PC-3 (cell line): ENCODE measurements at regions not wholly inside any gene's neighbourhood (a gene's known extent, or its start where the extent isn't known, plus 50 kb on each side); places are given as distances from the start of the nearest gene placed in this dataset.

ENCODE experiments used
- ATAC-seq: fragments of 200-7000 bp; cut with Tn5 transposase; 2 replicates; pipeline ENCODE4 v1.9.1; 2020; ENCODE audit warnings: mild to moderate bottlenecking, moderate library complexity
- BruUV-seq: library from RNA; stranded (reverse); fragments of 400-500 nt; replicated peaks from 2 replicates; lab custom pipeline; 2021; lab: Mats Ljungman, UMichigan
- CTCF ChIA-PET: fragments of 300-600 bp; sonication (Branson Sonifier 250); formaldehyde crosslinking; loops from one replicate; lab custom pipeline; 2022; ENCODE audit warnings: antibody characterized with exemption; lab: Charles Lee
- POLR2A ChIA-PET: fragments of 300-600 bp; sonication (Branson Sonifier 250); formaldehyde crosslinking; loops from one replicate; lab custom pipeline; 2022; ENCODE audit warnings: antibody characterized with exemption; ENCODE audit not compliant: unreplicated experiment; lab: Charles Lee
- DNase-seq: peaks from one replicate; pipeline ENCODE4 v3.0.0-alpha.2; 2015
- H2AFZ ChIP-seq: fragments of 300-600 bp; sonication (generic); 2 replicates; pipeline ENCODE4 v1.6.0; 2016; ENCODE audit warnings: antibody characterized with exemption, low read length
- H3F3A ChIP-seq: fragments of 300-600 bp; sonication (generic); one replicate; pipeline ENCODE4 v1.6.0; 2017; ENCODE audit warnings: antibody characterized with exemption, low read length, control low read depth, mild to moderate bottlenecking; ENCODE audit not compliant: unreplicated experiment
- H3K27ac ChIP-seq: fragments of 300-600 bp; sonication (generic); 2 replicates; pipeline ENCODE4 v1.5.1; 2016; ENCODE audit warnings: mild to moderate bottlenecking, low read length
- H3K27me3 ChIP-seq: fragments of 300-600 bp; sonication (generic); 2 replicates; pipeline ENCODE4 v1.6.1; 2016; ENCODE audit warnings: low read length, mixed read lengths
- H3K36me3 ChIP-seq: fragments of 300-600 bp; sonication (generic); 2 replicates; pipeline ENCODE4 v1.6.1; 2016; ENCODE audit warnings: low read depth, mixed run types, low read length, mixed read lengths
- H3K4me1 ChIP-seq: fragments of 300-600 bp; sonication (generic); 2 replicates; pipeline ENCODE4 v1.5.1; 2016; ENCODE audit warnings: low read length; ENCODE audit not compliant: insufficient read depth
- H3K4me2 ChIP-seq: fragments of 300-600 bp; sonication (generic); 2 replicates; pipeline ENCODE4 v1.6.0; 2016; ENCODE audit warnings: low read length
- H3K4me3 ChIP-seq: fragments of 300-600 bp; sonication (generic); 2 replicates; pipeline ENCODE4 v1.5.1; 2016; ENCODE audit warnings: mild to moderate bottlenecking, low read length, mixed read lengths
- H3K79me2 ChIP-seq: fragments of 300-600 bp; sonication (generic); 2 replicates; pipeline ENCODE4 v1.6.1; 2017; ENCODE audit warnings: low read length, mixed read lengths
- H3K9ac ChIP-seq: fragments of 300-600 bp; sonication (generic); 2 replicates; pipeline ENCODE4 v1.6.0; 2016; ENCODE audit warnings: mild to moderate bottlenecking, low read length
- H3K9me2 ChIP-seq: fragments of 300-600 bp; sonication (generic); replicated peaks from 2 replicates; pipeline ENCODE4 v1.6.1; 2016; ENCODE audit warnings: mixed run types, low read length, mixed read lengths
- H3K9me3 ChIP-seq: fragments of 300-600 bp; sonication (generic); 2 replicates; pipeline ENCODE4 v1.6.1; 2016; ENCODE audit warnings: low read length, mixed read lengths
- H4K20me1 ChIP-seq: fragments of 300-600 bp; sonication (generic); 2 replicates; pipeline ENCODE4 v1.6.1; 2016; ENCODE audit warnings: low read length, mixed read lengths
- EZH2 ChIP-seq: fragments of 300-600 bp; sonication (generic); IDR thresholded peaks from one replicate; pipeline ENCODE4 v1.6.1; 2017; ENCODE audit warnings: antibody characterized with exemption, mild to moderate bottlenecking, low read length; ENCODE audit not compliant: unreplicated experiment
- EZH2phosphoT487 ChIP-seq: fragments of 300-600 bp; sonication (generic); IDR thresholded peaks from 2 replicates; pipeline ENCODE4 v1.6.1; 2018; ENCODE audit warnings: mild to moderate bottlenecking, antibody characterized with exemption, low read length, borderline replicate concordance
- intact Hi-C: fragments of 100-400 bp; cut with micrococcal nuclease; formaldehyde crosslinking; loops from 2 replicates; pipeline ENCODE4 v1.9.0; 2023
- TF ChIP-seq, protein P1 (sequence below): fragments of 300-600 bp; sonication (generic); conservative IDR thresholded peaks from 2 replicates; pipeline ENCODE4 v1.5.1; 2017; ENCODE audit warnings: antibody characterized with exemption, low read depth, mild to moderate bottlenecking, low read length

DNA sequence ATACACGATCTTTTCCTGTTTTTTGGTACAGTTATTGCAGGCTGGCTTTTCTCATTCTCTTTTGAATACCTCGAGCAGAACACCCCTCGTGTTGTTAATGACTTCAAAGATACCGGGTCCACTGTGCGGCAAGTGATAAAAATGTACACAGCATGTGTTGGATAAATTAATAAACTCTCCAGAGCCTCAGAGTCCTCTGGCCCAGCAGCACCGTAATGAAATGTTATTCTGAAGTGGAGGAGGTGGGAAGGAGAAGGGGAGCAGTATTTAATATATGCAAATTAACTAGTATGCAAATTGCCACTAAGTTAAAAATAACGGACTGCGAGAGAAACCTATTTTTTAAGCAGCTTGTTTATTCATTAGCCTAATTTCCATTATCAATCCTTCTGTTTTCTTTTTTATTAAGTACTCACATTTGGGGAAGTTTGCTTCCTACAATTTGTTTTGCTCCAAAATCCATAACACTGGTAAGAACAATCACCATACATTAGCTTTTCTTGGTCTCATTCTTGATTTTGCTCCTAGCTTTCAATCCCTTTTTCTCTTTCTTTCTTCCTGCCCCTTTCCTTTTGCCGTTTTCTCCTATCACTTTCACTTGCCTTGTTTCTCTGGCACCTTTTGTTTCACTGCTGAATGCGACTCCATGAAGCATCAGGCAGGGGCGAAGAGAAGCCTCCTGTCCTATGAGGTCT is 462.3 kb upstream of the PPP2R3A start:
- Histone ChIP-seq H3K27me3 (0 out of 2 replicates have a peak, but pooled peaks cover 15% of the 10 kb centered on the region), H2AFZ (peak overlapping the region; percentile 42; the same call in 1 of the 2 replicates), H3K79me2 (no peaks in the 10 kb centered on the region), H3K27ac (no peak overlapping the region), H3K4me1 (no peaks in the 10 kb centered on the region), H3K4me3 (no peak overlapping the region), H3K4me2 (peak overlapping the region; percentile 46; the same call in 1 of the 2 replicates), H4K20me1 (no peaks in the 10 kb centered on the region), H3K36me3 (no peaks in the 10 kb centered on the region), H3K9me2 (no peaks in the 10 kb centered on the region), H3F3A (no peaks in the 10 kb centered on the region), H3K9ac (no peak overlapping the region), H3K9me3 (no peaks in the 10 kb centered on the region)
- ChIA-PET CTCF (interaction anchor here (0.5 kb wide), 1 partner anchor 792 kb away, joined by 3 read pairs; no protein-coding TSS in a partner anchor), POLR2A (no interaction called here)
- intact Hi-C loops: no loop called here
- no TSS peak for BruUV-seq
- DNase-seq: no peak
- no peak for TF ChIP-seq EZH2
- TF ChIP-seq, protein P1, sequence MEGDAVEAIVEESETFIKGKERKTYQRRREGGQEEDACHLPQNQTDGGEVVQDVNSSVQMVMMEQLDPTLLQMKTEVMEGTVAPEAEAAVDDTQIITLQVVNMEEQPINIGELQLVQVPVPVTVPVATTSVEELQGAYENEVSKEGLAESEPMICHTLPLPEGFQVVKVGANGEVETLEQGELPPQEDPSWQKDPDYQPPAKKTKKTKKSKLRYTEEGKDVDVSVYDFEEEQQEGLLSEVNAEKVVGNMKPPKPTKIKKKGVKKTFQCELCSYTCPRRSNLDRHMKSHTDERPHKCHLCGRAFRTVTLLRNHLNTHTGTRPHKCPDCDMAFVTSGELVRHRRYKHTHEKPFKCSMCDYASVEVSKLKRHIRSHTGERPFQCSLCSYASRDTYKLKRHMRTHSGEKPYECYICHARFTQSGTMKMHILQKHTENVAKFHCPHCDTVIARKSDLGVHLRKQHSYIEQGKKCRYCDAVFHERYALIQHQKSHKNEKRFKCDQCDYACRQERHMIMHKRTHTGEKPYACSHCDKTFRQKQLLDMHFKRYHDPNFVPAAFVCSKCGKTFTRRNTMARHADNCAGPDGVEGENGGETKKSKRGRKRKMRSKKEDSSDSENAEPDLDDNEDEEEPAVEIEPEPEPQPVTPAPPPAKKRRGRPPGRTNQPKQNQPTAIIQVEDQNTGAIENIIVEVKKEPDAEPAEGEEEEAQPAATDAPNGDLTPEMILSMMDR: no peak
- ATAC-seq: no peak

DNA sequence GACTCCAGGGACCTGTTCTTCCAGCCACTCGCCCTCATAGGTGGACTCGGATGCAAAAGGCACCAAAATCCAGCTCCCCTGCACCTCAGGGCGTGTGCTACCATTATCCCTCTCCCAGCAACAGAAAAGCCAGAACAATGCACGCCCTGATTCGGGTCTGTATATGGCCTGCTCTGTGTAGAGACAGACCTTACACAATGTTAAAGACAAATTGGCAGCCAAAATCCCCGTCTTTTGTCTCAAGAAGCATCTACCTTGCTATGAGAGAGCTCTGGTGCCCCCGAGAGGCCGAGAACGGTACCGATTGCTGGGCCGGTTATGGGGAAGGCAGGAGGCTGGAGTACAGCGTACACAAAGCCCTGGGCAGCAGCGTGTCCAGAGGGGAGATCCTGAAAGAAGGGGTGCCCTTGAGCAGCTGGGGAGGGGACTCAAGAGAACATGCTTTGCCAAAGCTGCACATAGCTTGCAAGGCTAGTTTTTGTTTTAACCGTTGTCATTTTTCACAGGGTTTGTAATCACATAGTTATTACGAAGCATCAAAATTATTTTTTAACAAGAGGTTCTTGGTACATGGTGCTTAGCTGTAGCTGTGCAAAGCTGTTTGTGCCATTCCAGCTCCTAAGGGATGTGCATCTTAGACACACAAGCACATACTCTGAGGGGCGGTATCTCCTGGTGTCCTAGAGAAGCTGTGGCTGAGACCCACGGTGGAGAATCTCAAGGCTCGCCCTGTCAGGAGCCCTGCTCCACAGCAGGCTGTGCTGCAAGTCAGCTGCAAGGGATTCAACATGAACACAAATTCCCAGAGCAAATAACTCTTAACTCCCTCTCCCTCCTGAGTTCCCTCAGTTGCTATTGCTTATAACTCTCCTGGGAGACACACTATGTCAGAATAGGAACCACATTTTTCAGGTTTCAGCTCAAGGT is 461.5 kb upstream of the PPP2R3A start:
- DNase-seq: peak; percentile 72
- ATAC-seq: peak; percentile 64
- Histone ChIP-seq H3K9me2 (no peaks in the 10 kb centered on the region), H3K36me3 (no peaks in the 10 kb centered on the region), H3K79me2 (no peaks in the 10 kb centered on the region), H3K9me3 (no peaks in the 10 kb centered on the region), H3K9ac (no peak overlapping the region), H3F3A (no peaks in the 10 kb centered on the region), H3K4me1 (no peaks in the 10 kb centered on the region), H3K4me3 (no peak overlapping the region), H4K20me1 (no peaks in the 10 kb centered on the region), H3K4me2 (peak overlapping the region; percentile 46; the same call in 1 of the 2 replicates), H3K27ac (no peak overlapping the region), H3K27me3 (0 out of 2 replicates have a peak, but pooled peaks cover 15% of the 10 kb centered on the region), H2AFZ (peak overlapping the region; percentile 42; the same call in 1 of the 2 replicates)
- no TSS peak for BruUV-seq
- no peak for TF ChIP-seq EZH2phosphoT487
- TF ChIP-seq, protein P1: peak; percentile 70
- TF ChIP-seq EZH2: no peak
- POLR2A ChIA-PET: no interaction called here
- CTCF ChIA-PET: interaction anchor here (0.5 kb wide), 1 partner anchor 793 kb away, joined by 3 read pairs; no protein-coding TSS in a partner anchor
- intact Hi-C loops: no loop called here
